HG03196 (cell line): ENCODE measurements at regions not wholly inside any gene's neighbourhood (a gene's known extent, or its start where the extent isn't known, plus 50 kb on each side); places are given as distances from the start of the nearest gene placed in this dataset.
"Not testable (repeated sequence)": the region's sequence is repeated elsewhere in the genome, so short reads cannot be mapped to it uniquely, and the experiment has no call there.

ENCODE experiments used
- ATAC-seq: cut with Tn5 transposase; IDR thresholded peaks from one replicate; pipeline ENCODE4 v1.9.1; 2021; ENCODE audit not compliant: unreplicated experiment

GRCh38 chr1:194062962-194063361 is 876.5 kb upstream of the B3GALT2 start:
- no peak for ATAC-seq

GRCh38 chr1:194062526-194062925 is 876.1 kb upstream of the B3GALT2 start:
- ATAC-seq, result no peak

GRCh38 chr1:194060481-194060880 is 874.1 kb upstream of the B3GALT2 start:
- ATAC-seq, result no peak

- ATAC-seq, result not testable (repeated sequence)
Measured at GRCh38 chr1:194058268-194058667, 871.9 kb upstream of the B3GALT2 start.

- ATAC-seq, result no peak
Measured at GRCh38 chr1:194056169-194056568, 869.8 kb upstream of the B3GALT2 start.

- no peak for ATAC-seq
Measured at GRCh38 chr1:194055536-194055935, 869.1 kb upstream of the B3GALT2 start.

- no peak for ATAC-seq
Measured at GRCh38 chr1:194052514-194053338, 866.3 kb upstream of the B3GALT2 start.

- ATAC-seq, result no peak
Measured at GRCh38 chr1:194047921-194048320, 861.5 kb upstream of the B3GALT2 start.

GRCh38 chr1:194047206-194047605 is 860.8 kb upstream of the B3GALT2 start:
- no peak for ATAC-seq

GRCh38 chr1:194045416-194045815 is 859.0 kb upstream of the B3GALT2 start:
- ATAC-seq, result no peak

- ATAC-seq, result no peak
Measured at GRCh38 chr1:194044892-194045291, 858.5 kb upstream of the B3GALT2 start.

GRCh38 chr1:194043984-194044755 is 857.8 kb upstream of the B3GALT2 start:
- no peak for ATAC-seq

GRCh38 chr1:194042736-194043135 is 856.3 kb upstream of the B3GALT2 start:
- ATAC-seq, result no peak

GRCh38 chr1:194040496-194040895 is 854.1 kb upstream of the B3GALT2 start:
- no peak for ATAC-seq

GRCh38 chr1:194039578-194039977 is 853.2 kb upstream of the B3GALT2 start:
- ATAC-seq, result no peak

GRCh38 chr1:194033646-194034045 is 847.2 kb upstream of the B3GALT2 start:
- no peak for ATAC-seq

- ATAC-seq, result no peak
Measured at GRCh38 chr1:194028002-194028401, 841.6 kb upstream of the B3GALT2 start.

GRCh38 chr1:194026422-194026821 is 840.0 kb upstream of the B3GALT2 start:
- no peak for ATAC-seq

GRCh38 chr1:194024659-194025058 is 838.2 kb upstream of the B3GALT2 start:
- no peak for ATAC-seq

- no peak for ATAC-seq
Measured at GRCh38 chr1:194014014-194014413, 827.6 kb upstream of the B3GALT2 start.

- ATAC-seq, result no peak
Measured at GRCh38 chr1:194013561-194013960, 827.1 kb upstream of the B3GALT2 start.

- ATAC-seq, result no peak
Measured at GRCh38 chr1:194004146-194004545, 817.7 kb upstream of the B3GALT2 start.
